Activated CD8-positive, alpha-beta T cell treated with anti-CD3 and anti-CD28 coated beads for 36 hours (primary cell): ENCODE measurements at regions not wholly inside any gene's neighbourhood (a gene's known extent, or its start where the extent isn't known, plus 50 kb on each side); places are given as distances from the start of the nearest gene placed in this dataset.
"Not testable (repeated sequence)": the region's sequence is repeated elsewhere in the genome, so short reads cannot be mapped to it uniquely, and the experiment has no call there.

Experiments used
- ATAC-seq: fragments of 200-7000 bp; cut with Tn5 transposase; one replicate; pipeline ENCODE4 v1.10.0; 2021; ENCODE audit warnings: mild to moderate bottlenecking, moderate library complexity
- CTCF ChIA-PET: fragments of 350-600 bp; sonication (Branson Sonifier 250); formaldehyde crosslinking; loops from one replicate; lab custom pipeline; 2021; ENCODE audit warnings: antibody characterized with exemption; lab: Charles Lee
- POLR2A ChIA-PET: fragments of 350-600 bp; sonication (Branson Sonifier 250); formaldehyde crosslinking; loops from one replicate; lab custom pipeline; 2021; ENCODE audit warnings: antibody characterized with exemption; lab: Charles Lee
- DNase-seq: peaks from one replicate; pipeline ENCODE4 v3.0.0-alpha.2; 2020
- H3K27ac Mint-ChIP-seq: one replicate; pipeline ENCODE4 v1.8.0; 2021; ENCODE audit warnings: mild to moderate bottlenecking, mixed read lengths
- H3K27me3 Mint-ChIP-seq: one replicate; pipeline ENCODE4 v1.8.0; 2021; ENCODE audit warnings: mixed read lengths
- H3K36me3 Mint-ChIP-seq: one replicate; pipeline ENCODE4 v1.8.0; 2021; ENCODE audit warnings: low read depth, mixed read lengths
- H3K4me1 Mint-ChIP-seq: one replicate; pipeline ENCODE4 v1.8.0; 2021; ENCODE audit warnings: low read depth, mixed read lengths
- H3K4me3 Mint-ChIP-seq: one replicate; pipeline ENCODE4 v1.8.0; 2021; ENCODE audit warnings: mild to moderate bottlenecking, moderate library complexity, mixed read lengths
- H3K9me3 Mint-ChIP-seq: one replicate; pipeline ENCODE4 v1.8.0; 2021; ENCODE audit warnings: mixed read lengths
- intact Hi-C: fragments of 100-400 bp; cut with micrococcal nuclease; formaldehyde crosslinking; loops from one replicate; pipeline ENCODE4 v1.10.0; 2022
- TF ChIP-seq, protein P1 (sequence below): fragments of 200-600 bp; IDR thresholded peaks from one replicate; pipeline ENCODE4 v1.8.0; 2022; ENCODE audit warnings: antibody characterized with exemption, mild to moderate bottlenecking

DNA sequence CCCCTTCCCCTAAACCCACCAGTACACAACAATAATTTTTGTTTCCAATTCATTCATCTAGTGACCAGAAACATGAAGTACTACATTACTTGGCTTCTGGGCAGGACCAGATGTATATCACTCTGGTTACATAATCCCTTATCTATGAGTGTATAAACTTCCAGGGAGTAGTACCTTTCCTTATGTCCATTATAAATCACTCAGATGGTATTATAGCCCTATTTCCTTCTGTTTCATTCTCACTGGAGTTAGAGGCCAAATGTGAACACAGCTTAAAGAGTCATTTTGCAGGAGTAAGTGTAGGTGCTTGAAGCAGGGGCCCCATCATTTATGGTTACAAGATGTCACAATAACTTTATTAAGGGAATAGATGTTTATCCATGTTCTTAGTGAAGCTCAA is 894.4 kb upstream of the NXPH2 start:
- H3K27me3 Mint-ChIP-seq = no peaks in the 10 kb centered on the region
- DNase-seq (no peak), ATAC-seq (no peak)
- ChIA-PET CTCF (no interaction called here), POLR2A (no interaction called here)
- H3K4me3 Mint-ChIP-seq = no peak overlapping the region
- no peaks in the 10 kb centered on the region for H3K4me1 Mint-ChIP-seq
- H3K27ac Mint-ChIP-seq = no peak overlapping the region
- intact Hi-C loops = no loop called here
- H3K9me3 Mint-ChIP-seq = peaks cover 1% of the 10 kb centered on the region
- H3K36me3 Mint-ChIP-seq = no peaks in the 10 kb centered on the region
- TF ChIP-seq, protein P1, sequence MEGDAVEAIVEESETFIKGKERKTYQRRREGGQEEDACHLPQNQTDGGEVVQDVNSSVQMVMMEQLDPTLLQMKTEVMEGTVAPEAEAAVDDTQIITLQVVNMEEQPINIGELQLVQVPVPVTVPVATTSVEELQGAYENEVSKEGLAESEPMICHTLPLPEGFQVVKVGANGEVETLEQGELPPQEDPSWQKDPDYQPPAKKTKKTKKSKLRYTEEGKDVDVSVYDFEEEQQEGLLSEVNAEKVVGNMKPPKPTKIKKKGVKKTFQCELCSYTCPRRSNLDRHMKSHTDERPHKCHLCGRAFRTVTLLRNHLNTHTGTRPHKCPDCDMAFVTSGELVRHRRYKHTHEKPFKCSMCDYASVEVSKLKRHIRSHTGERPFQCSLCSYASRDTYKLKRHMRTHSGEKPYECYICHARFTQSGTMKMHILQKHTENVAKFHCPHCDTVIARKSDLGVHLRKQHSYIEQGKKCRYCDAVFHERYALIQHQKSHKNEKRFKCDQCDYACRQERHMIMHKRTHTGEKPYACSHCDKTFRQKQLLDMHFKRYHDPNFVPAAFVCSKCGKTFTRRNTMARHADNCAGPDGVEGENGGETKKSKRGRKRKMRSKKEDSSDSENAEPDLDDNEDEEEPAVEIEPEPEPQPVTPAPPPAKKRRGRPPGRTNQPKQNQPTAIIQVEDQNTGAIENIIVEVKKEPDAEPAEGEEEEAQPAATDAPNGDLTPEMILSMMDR = no peak

- H3K4me3 Mint-ChIP-seq, intact Hi-C loops, H3K27me3 Mint-ChIP-seq, H3K9me3 Mint-ChIP-seq, H3K36me3 Mint-ChIP-seq, CTCF ChIA-PET, POLR2A ChIA-PET, H3K27ac Mint-ChIP-seq, ATAC-seq, DNase-seq, H3K4me1 Mint-ChIP-seq: not testable (repeated sequence)
Observed at GRCh38 chr2:139673447-139673846, 893.3 kb upstream of the NXPH2 start.

- no peaks in the 10 kb centered on the region for H3K4me1 Mint-ChIP-seq
- H3K36me3 Mint-ChIP-seq = no peaks in the 10 kb centered on the region
- H3K9me3 Mint-ChIP-seq = peaks cover 9% of the 10 kb centered on the region
- ATAC-seq (no peak), DNase-seq (no peak)
- H3K27me3 Mint-ChIP-seq = no peaks in the 10 kb centered on the region
- no peak overlapping the region for H3K27ac Mint-ChIP-seq
- no peak overlapping the region for H3K4me3 Mint-ChIP-seq
- ChIA-PET CTCF (no interaction called here), POLR2A (no interaction called here)
- TF ChIP-seq, protein P1 = no peak
- intact Hi-C loops = no loop called here
Observed at GRCh38 chr2:139669675-139670074, 889.5 kb upstream of the NXPH2 start.

GRCh38 chr2:139652385-139652784 is 872.2 kb upstream of the NXPH2 start:
- intact Hi-C loops = no loop called here
- H3K9me3 Mint-ChIP-seq = peaks cover 6% of the 10 kb centered on the region

GRCh38 chr2:139645617-139646016 is 865.4 kb upstream of the NXPH2 start:
- intact Hi-C loops = no loop called here
- H3K9me3 Mint-ChIP-seq = peaks cover 20% of the 10 kb centered on the region
- H3K36me3 Mint-ChIP-seq = no peaks in the 10 kb centered on the region
- CTCF ChIA-PET = no interaction called here
- no peak for DNase-seq
- no peaks in the 10 kb centered on the region for H3K27me3 Mint-ChIP-seq
- TF ChIP-seq, protein P1 = no peak
- no peak overlapping the region for H3K27ac Mint-ChIP-seq
- ATAC-seq = no peak
- no peak overlapping the region for H3K4me3 Mint-ChIP-seq
- POLR2A ChIA-PET = no interaction called here
- no peaks in the 10 kb centered on the region for H3K4me1 Mint-ChIP-seq

More at GRCh38 chr2:139652385-139652784, 872.2 kb upstream of the NXPH2 start:
- DNase-seq (no peak), ATAC-seq (no peak)
- no peaks in the 10 kb centered on the region for H3K27me3 Mint-ChIP-seq
- no peaks in the 10 kb centered on the region for H3K36me3 Mint-ChIP-seq
- TF ChIP-seq, protein P1 = no peak
- ChIA-PET POLR2A (no interaction called here), CTCF (no interaction called here)
- no peak overlapping the region for H3K27ac Mint-ChIP-seq
- H3K4me1 Mint-ChIP-seq = no peaks in the 10 kb centered on the region
- H3K4me3 Mint-ChIP-seq = no peak overlapping the region

- Mint-ChIP-seq H3K27me3 (no peaks in the 10 kb centered on the region), H3K9me3 (peaks cover 17% of the 10 kb centered on the region), H3K4me3 (no peak overlapping the region), H3K27ac (no peak overlapping the region), H3K4me1 (no peaks in the 10 kb centered on the region), H3K36me3 (no peaks in the 10 kb centered on the region)
- TF ChIP-seq, protein P1 = no peak
- no peak for ATAC-seq
- no peak for DNase-seq
- ChIA-PET CTCF (no interaction called here), POLR2A (no interaction called here)
- intact Hi-C loops = no loop called here
Observed at GRCh38 chr2:139643139-139643538, 862.9 kb upstream of the NXPH2 start.
